SK-N-SH treated with all-trans-retinoic acid at 6 μM for 48 hours (cell line): ENCODE measurements at regions not wholly inside any gene's neighbourhood (a gene's known extent, or its start where the extent isn't known, plus 50 kb on each side); places are given as distances from the start of the nearest gene placed in this dataset.

Source experiments
- ATAC-seq: fragments of 200-7000 bp; cut with Tn5 transposase; 3 replicates; pipeline ENCODE4 v1.9.1; 2020; ENCODE audit warnings: mild to moderate bottlenecking, moderate library complexity
- ARNTL ChIP-seq: fragments of 450-650 bp; formaldehyde crosslinking; IDR thresholded peaks from 2 replicates; pipeline ENCODE4 v1.5.0; 2020; ENCODE audit warnings: low read depth, mild to moderate bottlenecking, moderate library complexity, borderline replicate concordance
- BACH2 ChIP-seq: fragments of 250-450 bp; sonication (Bioruptor Pico); IDR thresholded peaks from 2 replicates; pipeline ENCODE4 v1.9.0; 2021; ENCODE audit warnings: mild to moderate bottlenecking, borderline replicate concordance
- CSDC2 ChIP-seq: fragments of 250-450 bp; sonication (Bioruptor Pico); IDR thresholded peaks from 2 replicates; pipeline ENCODE4 v1.5.0; 2020; ENCODE audit warnings: mild to moderate bottlenecking, moderate library complexity
- ESRRG ChIP-seq: fragments of 250-450 bp; sonication (Bioruptor Pico); IDR thresholded peaks from 2 replicates; pipeline ENCODE4 v1.6.1; 2021; ENCODE audit warnings: mild to moderate bottlenecking
- GLIS3 ChIP-seq: fragments of 250-450 bp; sonication (Bioruptor Pico); IDR thresholded peaks from 2 replicates; pipeline ENCODE4 v1.5.0; 2020; ENCODE audit warnings: mild to moderate bottlenecking, moderate library complexity
- ISL1 ChIP-seq: fragments of 250-450 bp; sonication (Bioruptor Pico); IDR thresholded peaks from 2 replicates; pipeline ENCODE4 v2.1.2; 2022; ENCODE audit warnings: mild to moderate bottlenecking, moderate library complexity
- PPARA ChIP-seq: fragments of 250-450 bp; sonication (Bioruptor Pico); IDR thresholded peaks from 2 replicates; pipeline ENCODE4 v1.5.0; 2020; ENCODE audit warnings: mild to moderate bottlenecking, borderline replicate concordance
- SNAI2 ChIP-seq: fragments of 250-450 bp; sonication (Bioruptor Pico); IDR thresholded peaks from 2 replicates; pipeline ENCODE4 v1.5.0; 2020; ENCODE audit warnings: mild to moderate bottlenecking, moderate library complexity
- TCF4 ChIP-seq: fragments of 250-450 bp; sonication (Bioruptor Pico); IDR thresholded peaks from 2 replicates; pipeline ENCODE4 v1.8.0; 2021; ENCODE audit warnings: mild to moderate bottlenecking, moderate library complexity, borderline replicate concordance
- TOX ChIP-seq: fragments of 250-450 bp; sonication (Bioruptor Pico); IDR thresholded peaks from 2 replicates; pipeline ENCODE4 v1.8.0; 2021; ENCODE audit warnings: mild to moderate bottlenecking, moderate library complexity, borderline replicate concordance
- TSHZ2 ChIP-seq: fragments of 250-450 bp; sonication (Bioruptor Pico); IDR thresholded peaks from 2 replicates; pipeline ENCODE4 v1.5.0; 2020; ENCODE audit warnings: mild to moderate bottlenecking, moderate library complexity
- ZFP3 ChIP-seq: fragments of 250-450 bp; sonication (Bioruptor Pico); IDR thresholded peaks from 2 replicates; pipeline ENCODE4 v1.5.0; 2020; ENCODE audit warnings: mild to moderate bottlenecking, moderate library complexity
- ZNF565 ChIP-seq: fragments of 450-650 bp; formaldehyde crosslinking; conservative IDR thresholded peaks from 2 replicates; pipeline ENCODE4 v1.5.0; 2020; ENCODE audit warnings: low read depth, mild to moderate bottlenecking, moderate library complexity
- ZNF70 ChIP-seq: fragments of 450-650 bp; formaldehyde crosslinking; IDR thresholded peaks from 2 replicates; pipeline ENCODE4 v1.5.0; 2020; ENCODE audit warnings: mild to moderate bottlenecking, moderate library complexity
- ZNF8 ChIP-seq: fragments of 450-650 bp; formaldehyde crosslinking; IDR thresholded peaks from 2 replicates; pipeline ENCODE4 v1.5.0; 2020; ENCODE audit warnings: mild to moderate bottlenecking, moderate library complexity
- TF ChIP-seq, protein P1 (sequence below): fragments of 250-450 bp; sonication (Bioruptor Pico); IDR thresholded peaks from 2 replicates; pipeline ENCODE4 v1.8.0; 2020; ENCODE audit warnings: mild to moderate bottlenecking, moderate library complexity, borderline replicate concordance
- TF ChIP-seq, protein P2 (sequence below): fragments of 250-450 bp; sonication (Bioruptor Pico); IDR thresholded peaks from 2 replicates; pipeline ENCODE4 v1.5.1; 2020; ENCODE audit warnings: low read depth, mild to moderate bottlenecking, moderate library complexity

GRCh38 chr3:127423856-127424765, 136.3 kb upstream of the PRR20G start (continued):
- no peak for TF ChIP-seq ARNTL (CRISPR knock-in tag)
- TF ChIP-seq TSHZ2 (CRISPR knock-in tag), result no peak
- no peak for TF ChIP-seq ZFP3
- TF ChIP-seq, protein P1, sequence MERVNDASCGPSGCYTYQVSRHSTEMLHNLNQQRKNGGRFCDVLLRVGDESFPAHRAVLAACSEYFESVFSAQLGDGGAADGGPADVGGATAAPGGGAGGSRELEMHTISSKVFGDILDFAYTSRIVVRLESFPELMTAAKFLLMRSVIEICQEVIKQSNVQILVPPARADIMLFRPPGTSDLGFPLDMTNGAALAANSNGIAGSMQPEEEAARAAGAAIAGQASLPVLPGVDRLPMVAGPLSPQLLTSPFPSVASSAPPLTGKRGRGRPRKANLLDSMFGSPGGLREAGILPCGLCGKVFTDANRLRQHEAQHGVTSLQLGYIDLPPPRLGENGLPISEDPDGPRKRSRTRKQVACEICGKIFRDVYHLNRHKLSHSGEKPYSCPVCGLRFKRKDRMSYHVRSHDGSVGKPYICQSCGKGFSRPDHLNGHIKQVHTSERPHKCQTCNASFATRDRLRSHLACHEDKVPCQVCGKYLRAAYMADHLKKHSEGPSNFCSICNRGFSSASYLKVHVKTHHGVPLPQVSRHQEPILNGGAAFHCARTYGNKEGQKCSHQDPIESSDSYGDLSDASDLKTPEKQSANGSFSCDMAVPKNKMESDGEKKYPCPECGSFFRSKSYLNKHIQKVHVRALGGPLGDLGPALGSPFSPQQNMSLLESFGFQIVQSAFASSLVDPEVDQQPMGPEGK (CRISPR knock-in tag), result no peak
- no peak for TF ChIP-seq BACH2 (CRISPR knock-in tag)
- no peak for TF ChIP-seq TCF4
- TF ChIP-seq TOX, result no peak
- TF ChIP-seq SNAI2 (CRISPR knock-in tag), result no peak

DNA sequence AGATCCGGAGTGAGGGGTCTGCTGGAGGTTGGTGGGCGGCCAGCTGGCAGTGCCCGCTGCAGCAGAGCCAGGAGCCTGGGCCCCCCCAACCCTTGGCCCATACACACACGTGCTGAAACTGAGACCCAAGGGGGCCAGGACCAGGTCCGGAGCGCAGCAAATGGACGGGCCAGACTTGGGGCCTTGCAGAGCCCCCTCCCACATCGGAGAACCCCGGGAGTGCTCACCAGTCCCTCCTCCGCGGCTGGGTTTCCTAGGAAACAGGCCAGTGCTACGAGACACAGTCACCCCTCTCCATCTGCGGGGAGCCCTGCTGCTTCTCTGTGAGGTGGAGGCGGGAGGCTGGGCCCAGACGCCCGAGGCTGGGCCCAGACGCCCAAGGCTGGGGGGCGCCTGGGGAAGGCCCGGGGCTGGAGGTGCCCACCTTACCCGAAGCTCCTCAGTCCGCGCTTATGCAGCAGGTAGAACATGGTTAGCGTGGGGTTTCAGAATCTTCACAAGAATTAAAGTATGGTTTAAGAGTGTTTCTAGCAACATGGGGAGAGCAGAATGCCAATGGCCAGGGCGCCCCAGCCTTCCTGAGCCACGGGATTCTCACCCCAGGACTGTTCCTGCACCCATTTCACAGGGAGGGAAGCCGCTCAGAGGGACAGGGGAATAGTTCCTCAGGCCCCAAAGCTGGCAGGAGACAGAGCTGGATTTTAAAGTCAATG, 135.0 kb upstream of the PRR20G start:
- ATAC-seq, result no peak
- TF ChIP-seq SNAI2 (CRISPR knock-in tag), result no peak
- TF ChIP-seq ZNF70 (CRISPR knock-in tag), result no peak
- no peak for TF ChIP-seq PPARA
- TF ChIP-seq ZNF565 (CRISPR knock-in tag), result no peak
- no peak for TF ChIP-seq CSDC2

DNA sequence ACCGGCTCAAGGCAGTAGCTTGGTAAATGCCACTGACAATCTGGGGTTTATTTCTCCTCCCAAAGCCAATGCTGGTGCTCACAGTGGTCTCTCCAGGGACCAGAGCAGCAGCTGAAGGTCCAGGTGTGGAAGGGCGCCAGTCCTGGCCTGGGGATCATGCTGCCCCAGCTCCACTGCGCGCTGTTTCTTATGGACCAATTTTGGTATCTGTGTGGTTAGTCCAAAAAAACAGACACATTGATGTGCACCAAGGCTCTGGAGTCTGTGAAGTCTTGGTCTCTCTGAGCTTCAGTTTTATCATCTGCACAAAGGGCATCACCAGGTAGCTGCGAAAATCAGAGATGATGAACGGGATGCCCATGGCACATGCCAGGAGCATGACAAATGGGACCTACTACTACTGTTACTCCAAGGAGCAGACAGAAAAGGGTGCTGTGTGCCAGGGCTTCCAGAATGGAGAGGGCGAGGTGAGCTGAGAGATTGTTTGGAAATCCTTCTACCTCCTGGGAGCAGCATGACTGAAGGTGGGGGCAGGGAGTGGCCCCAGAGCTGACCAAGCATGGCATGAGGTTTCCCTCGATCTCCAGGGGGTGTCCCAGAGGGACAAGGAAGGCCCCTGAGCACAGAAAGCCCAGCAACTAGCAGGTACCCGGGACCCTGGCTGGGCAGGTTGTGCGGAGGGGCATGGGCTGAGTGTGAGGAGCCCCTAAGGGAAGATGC, 134.3 kb upstream of the PRR20G start:
- no peak for TF ChIP-seq ZNF8 (CRISPR knock-in tag)
- no peak for TF ChIP-seq BACH2 (CRISPR knock-in tag)
- TF ChIP-seq, protein P1 (CRISPR knock-in tag), result no peak
- TF ChIP-seq TCF4, result no peak
- no peak for TF ChIP-seq ZNF565 (CRISPR knock-in tag)
- TF ChIP-seq, protein P2, sequence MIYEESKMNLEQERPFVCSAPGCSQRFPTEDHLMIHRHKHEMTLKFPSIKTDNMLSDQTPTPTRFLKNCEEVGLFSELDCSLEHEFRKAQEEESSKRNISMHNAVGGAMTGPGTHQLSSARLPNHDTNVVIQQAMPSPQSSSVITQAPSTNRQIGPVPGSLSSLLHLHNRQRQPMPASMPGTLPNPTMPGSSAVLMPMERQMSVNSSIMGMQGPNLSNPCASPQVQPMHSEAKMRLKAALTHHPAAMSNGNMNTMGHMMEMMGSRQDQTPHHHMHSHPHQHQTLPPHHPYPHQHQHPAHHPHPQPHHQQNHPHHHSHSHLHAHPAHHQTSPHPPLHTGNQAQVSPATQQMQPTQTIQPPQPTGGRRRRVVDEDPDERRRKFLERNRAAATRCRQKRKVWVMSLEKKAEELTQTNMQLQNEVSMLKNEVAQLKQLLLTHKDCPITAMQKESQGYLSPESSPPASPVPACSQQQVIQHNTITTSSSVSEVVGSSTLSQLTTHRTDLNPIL (CRISPR knock-in tag), result no peak
- no peak for TF ChIP-seq ZFP3
- no peak for TF ChIP-seq TSHZ2 (CRISPR knock-in tag)
- no peak for TF ChIP-seq GLIS3 (CRISPR knock-in tag)
- TF ChIP-seq ISL1 (CRISPR knock-in tag), result no peak
- TF ChIP-seq ARNTL (CRISPR knock-in tag), result no peak
- TF ChIP-seq ESRRG (CRISPR knock-in tag), result no peak
- TF ChIP-seq ZNF70 (CRISPR knock-in tag), result no peak
- no peak for ATAC-seq
